WTC11 (cell line): ENCODE measurements at regions not wholly inside any gene's neighbourhood (a gene's known extent, or its start where the extent isn't known, plus 50 kb on each side); places are given as distances from the start of the nearest gene placed in this dataset.

Experiments
- ATAC-seq: fragments of 200-7000 bp; cut with Tn5 transposase; 2 replicates; pipeline ENCODE4 v1.10.0; 2021; ENCODE audit warnings: mild to moderate bottlenecking, moderate library complexity
- CTCF ChIA-PET: fragments of 300-600 bp; sonication (Branson Sonifier 250); formaldehyde crosslinking; loops from one replicate; lab custom pipeline; 2021; ENCODE audit warnings: antibody characterized with exemption; lab: Charles Lee
- POLR2A ChIA-PET: fragments of 350-600 bp; sonication (Branson Sonifier 250); formaldehyde crosslinking; loops from one replicate; lab custom pipeline; 2021; ENCODE audit warnings: antibody characterized with exemption; lab: Charles Lee
- DNase-seq: peaks from one replicate; pipeline ENCODE4 v3.0.0; 2021; ENCODE audit warnings: low spot score
- H3K27ac Mint-ChIP-seq: 2 replicates; pipeline ENCODE4 v1.8.0; 2021; ENCODE audit warnings: mixed read lengths
- H3K27me3 Mint-ChIP-seq: 2 replicates; pipeline ENCODE4 v1.8.0; 2021; ENCODE audit warnings: low read depth, mild to moderate bottlenecking, moderate library complexity, mixed read lengths
- H3K36me3 Mint-ChIP-seq: 2 replicates; pipeline ENCODE4 v1.8.0; 2021; ENCODE audit warnings: mixed read lengths
- H3K4me1 Mint-ChIP-seq: 2 replicates; pipeline ENCODE4 v1.8.0; 2022; ENCODE audit warnings: mixed read lengths
- H3K4me3 Mint-ChIP-seq: 2 replicates; pipeline ENCODE4 v1.8.0; 2021; ENCODE audit warnings: mild to moderate bottlenecking, moderate library complexity, mixed read lengths
- H3K9me3 Mint-ChIP-seq: 2 replicates; pipeline ENCODE4 v1.8.0; 2021; ENCODE audit warnings: mixed read lengths
- AFF4 ChIP-seq: sonication (generic); formaldehyde crosslinking; IDR thresholded peaks from 2 replicates; pipeline ENCODE4 v1.8.1; 2023; ENCODE audit warnings: mild to moderate bottlenecking, missing genetic modification reagents, borderline replicate concordance
- CBFB ChIP-seq: sonication (generic); formaldehyde crosslinking; IDR thresholded peaks from 2 replicates; pipeline ENCODE4 v1.8.1; 2022; ENCODE audit warnings: mild to moderate bottlenecking, low read depth, missing genetic modification reagents
- CREB1 ChIP-seq: sonication (generic); formaldehyde crosslinking; IDR thresholded peaks from 2 replicates; pipeline ENCODE4 v1.8.0; 2023; ENCODE audit warnings: mild to moderate bottlenecking, missing genetic modification reagents
- CTCF ChIP-seq: fragments of 200-600 bp; IDR thresholded peaks from 2 replicates; pipeline ENCODE4 v1.8.0; 2022; ENCODE audit warnings: antibody characterized with exemption
- GTF2I ChIP-seq: fragments of 250-450 bp; sonication (Bioruptor Pico); conservative IDR thresholded peaks from 2 replicates; pipeline ENCODE4 v1.4.0; 2021; ENCODE audit warnings: mild to moderate bottlenecking
- NFATC4 ChIP-seq: fragments of 250-450 bp; sonication (Bioruptor Pico); IDR thresholded peaks from 2 replicates; pipeline ENCODE4 v1.9.0; 2021; ENCODE audit warnings: mild to moderate bottlenecking
- RELA ChIP-seq: sonication (generic); formaldehyde crosslinking; IDR thresholded peaks from 2 replicates; pipeline ENCODE4 v1.8.1; 2022; ENCODE audit warnings: missing genetic modification reagents, mild to moderate bottlenecking, borderline replicate concordance
- TP53 ChIP-seq: sonication (generic); formaldehyde crosslinking; IDR thresholded peaks from 2 replicates; pipeline ENCODE4 v1.8.1; 2023; ENCODE audit warnings: mild to moderate bottlenecking, missing genetic modification reagents
- USF1 ChIP-seq: sonication (generic); formaldehyde crosslinking; IDR thresholded peaks from 2 replicates; pipeline ENCODE4 v1.8.0; 2022; ENCODE audit warnings: mild to moderate bottlenecking, missing genetic modification reagents
- USF2 ChIP-seq: sonication (generic); formaldehyde crosslinking; IDR thresholded peaks from 2 replicates; pipeline ENCODE4 v1.8.1; 2023; ENCODE audit warnings: mild to moderate bottlenecking, missing genetic modification reagents, moderate library complexity
- ZNF219 ChIP-seq: sonication (generic); formaldehyde crosslinking; IDR thresholded peaks from 2 replicates; pipeline ENCODE4 v1.8.0; 2023; ENCODE audit warnings: missing genetic modification reagents, mild to moderate bottlenecking, borderline replicate concordance
- ZNF263 ChIP-seq: sonication (generic); formaldehyde crosslinking; IDR thresholded peaks from 2 replicates; pipeline ENCODE4 v1.8.1; 2022; ENCODE audit warnings: low read depth, mild to moderate bottlenecking, moderate library complexity, missing genetic modification reagents
- ZNF416 ChIP-seq: fragments of 250-450 bp; sonication (Bioruptor Pico); IDR thresholded peaks from 2 replicates; pipeline ENCODE4 v1.9.0; 2021; ENCODE audit warnings: mild to moderate bottlenecking, inconsistent platforms
- TF ChIP-seq, protein P1 (sequence below): sonication (generic); formaldehyde crosslinking; IDR thresholded peaks from 2 replicates; pipeline ENCODE4 v1.8.1; 2023; ENCODE audit warnings: mild to moderate bottlenecking, missing genetic modification reagents
- TF ChIP-seq, protein P2 (sequence below): sonication (generic); formaldehyde crosslinking; IDR thresholded peaks from 2 replicates; pipeline ENCODE4 v1.8.0; 2022; ENCODE audit warnings: mild to moderate bottlenecking, missing genetic modification reagents
- TF ChIP-seq, protein P3 (sequence below): sonication (generic); formaldehyde crosslinking; IDR thresholded peaks from 2 replicates; pipeline ENCODE4 v1.8.1; 2023; ENCODE audit warnings: mild to moderate bottlenecking, missing genetic modification reagents, moderate library complexity
- TF ChIP-seq, protein P4 (sequence below): sonication (generic); formaldehyde crosslinking; IDR thresholded peaks from 2 replicates; pipeline ENCODE4 v1.8.0; 2022; ENCODE audit warnings: missing genetic modification reagents
- TF ChIP-seq, protein P5 (sequence below): sonication (generic); formaldehyde crosslinking; IDR thresholded peaks from 2 replicates; pipeline ENCODE4 v1.8.0; 2023; ENCODE audit warnings: missing genetic modification reagents

GRCh38 chr2:104028061-104028460, 825.9 kb upstream of the POU3F3 start (continued):
- TF ChIP-seq ZNF416 (CRISPR knock-in tag) (no peak), GTF2I (no peak), ZNF263 (CRISPR knock-in tag) (no peak), USF2 (CRISPR knock-in tag) (no peak), TP53 (CRISPR knock-in tag) (no peak), USF1 (CRISPR knock-in tag) (no peak), NFATC4 (CRISPR knock-in tag) (no peak), CBFB (CRISPR knock-in tag) (no peak)
- TF ChIP-seq, protein P1, sequence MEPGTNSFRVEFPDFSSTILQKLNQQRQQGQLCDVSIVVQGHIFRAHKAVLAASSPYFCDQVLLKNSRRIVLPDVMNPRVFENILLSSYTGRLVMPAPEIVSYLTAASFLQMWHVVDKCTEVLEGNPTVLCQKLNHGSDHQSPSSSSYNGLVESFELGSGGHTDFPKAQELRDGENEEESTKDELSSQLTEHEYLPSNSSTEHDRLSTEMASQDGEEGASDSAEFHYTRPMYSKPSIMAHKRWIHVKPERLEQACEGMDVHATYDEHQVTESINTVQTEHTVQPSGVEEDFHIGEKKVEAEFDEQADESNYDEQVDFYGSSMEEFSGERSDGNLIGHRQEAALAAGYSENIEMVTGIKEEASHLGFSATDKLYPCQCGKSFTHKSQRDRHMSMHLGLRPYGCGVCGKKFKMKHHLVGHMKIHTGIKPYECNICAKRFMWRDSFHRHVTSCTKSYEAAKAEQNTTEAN (CRISPR knock-in tag), result no peak
- TF ChIP-seq, protein P2, sequence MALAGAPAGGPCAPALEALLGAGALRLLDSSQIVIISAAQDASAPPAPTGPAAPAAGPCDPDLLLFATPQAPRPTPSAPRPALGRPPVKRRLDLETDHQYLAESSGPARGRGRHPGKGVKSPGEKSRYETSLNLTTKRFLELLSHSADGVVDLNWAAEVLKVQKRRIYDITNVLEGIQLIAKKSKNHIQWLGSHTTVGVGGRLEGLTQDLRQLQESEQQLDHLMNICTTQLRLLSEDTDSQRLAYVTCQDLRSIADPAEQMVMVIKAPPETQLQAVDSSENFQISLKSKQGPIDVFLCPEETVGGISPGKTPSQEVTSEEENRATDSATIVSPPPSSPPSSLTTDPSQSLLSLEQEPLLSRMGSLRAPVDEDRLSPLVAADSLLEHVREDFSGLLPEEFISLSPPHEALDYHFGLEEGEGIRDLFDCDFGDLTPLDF (CRISPR knock-in tag), result no peak
- TF ChIP-seq, protein P3, sequence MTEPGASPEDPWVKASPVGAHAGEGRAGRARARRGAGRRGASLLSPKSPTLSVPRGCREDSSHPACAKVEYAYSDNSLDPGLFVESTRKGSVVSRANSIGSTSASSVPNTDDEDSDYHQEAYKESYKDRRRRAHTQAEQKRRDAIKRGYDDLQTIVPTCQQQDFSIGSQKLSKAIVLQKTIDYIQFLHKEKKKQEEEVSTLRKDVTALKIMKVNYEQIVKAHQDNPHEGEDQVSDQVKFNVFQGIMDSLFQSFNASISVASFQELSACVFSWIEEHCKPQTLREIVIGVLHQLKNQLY (CRISPR knock-in tag), result no peak
- TF ChIP-seq, protein P4, sequence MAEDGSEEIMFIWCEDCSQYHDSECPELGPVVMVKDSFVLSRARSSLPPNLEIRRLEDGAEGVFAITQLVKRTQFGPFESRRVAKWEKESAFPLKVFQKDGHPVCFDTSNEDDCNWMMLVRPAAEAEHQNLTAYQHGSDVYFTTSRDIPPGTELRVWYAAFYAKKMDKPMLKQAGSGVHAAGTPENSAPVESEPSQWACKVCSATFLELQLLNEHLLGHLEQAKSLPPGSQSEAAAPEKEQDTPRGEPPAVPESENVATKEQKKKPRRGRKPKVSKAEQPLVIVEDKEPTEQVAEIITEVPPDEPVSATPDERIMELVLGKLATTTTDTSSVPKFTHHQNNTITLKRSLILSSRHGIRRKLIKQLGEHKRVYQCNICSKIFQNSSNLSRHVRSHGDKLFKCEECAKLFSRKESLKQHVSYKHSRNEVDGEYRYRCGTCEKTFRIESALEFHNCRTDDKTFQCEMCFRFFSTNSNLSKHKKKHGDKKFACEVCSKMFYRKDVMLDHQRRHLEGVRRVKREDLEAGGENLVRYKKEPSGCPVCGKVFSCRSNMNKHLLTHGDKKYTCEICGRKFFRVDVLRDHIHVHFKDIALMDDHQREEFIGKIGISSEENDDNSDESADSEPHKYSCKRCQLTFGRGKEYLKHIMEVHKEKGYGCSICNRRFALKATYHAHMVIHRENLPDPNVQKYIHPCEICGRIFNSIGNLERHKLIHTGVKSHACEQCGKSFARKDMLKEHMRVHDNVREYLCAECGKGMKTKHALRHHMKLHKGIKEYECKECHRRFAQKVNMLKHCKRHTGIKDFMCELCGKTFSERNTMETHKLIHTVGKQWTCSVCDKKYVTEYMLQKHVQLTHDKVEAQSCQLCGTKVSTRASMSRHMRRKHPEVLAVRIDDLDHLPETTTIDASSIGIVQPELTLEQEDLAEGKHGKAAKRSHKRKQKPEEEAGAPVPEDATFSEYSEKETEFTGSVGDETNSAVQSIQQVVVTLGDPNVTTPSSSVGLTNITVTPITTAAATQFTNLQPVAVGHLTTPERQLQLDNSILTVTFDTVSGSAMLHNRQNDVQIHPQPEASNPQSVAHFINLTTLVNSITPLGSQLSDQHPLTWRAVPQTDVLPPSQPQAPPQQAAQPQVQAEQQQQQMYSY (CRISPR knock-in tag), result no peak

DNA sequence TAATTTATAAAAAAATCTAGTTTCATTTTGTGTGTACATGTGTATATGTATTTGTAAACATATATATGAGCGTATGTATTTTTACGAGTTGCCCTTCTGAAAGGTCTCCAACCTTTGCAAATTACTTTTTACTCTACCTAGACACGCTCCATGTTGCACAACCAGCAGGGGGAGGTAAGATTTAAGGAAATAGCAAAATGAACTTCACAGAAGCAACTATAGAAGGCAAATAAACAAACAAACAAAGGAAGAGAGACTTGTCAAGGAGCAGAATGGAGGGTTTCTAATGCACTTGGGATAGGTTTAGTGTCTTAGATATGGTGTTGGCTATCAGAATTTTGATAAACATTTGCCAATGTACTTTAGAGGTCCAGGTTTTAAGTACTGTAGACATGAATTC, 820.5 kb upstream of the POU3F3 start:
- CTCF ChIA-PET, result interaction anchor here (1.0 kb wide), 1 partner anchor 488 kb away, joined by 4 read pairs; no protein-coding TSS in a partner anchor
- no peaks in the 10 kb centered on the region for H3K27me3 Mint-ChIP-seq
- H3K4me3 Mint-ChIP-seq, result no peak overlapping the region
- peak; percentile 51; the same call in 1 of the 2 replicates for ATAC-seq
- POLR2A ChIA-PET, result no interaction called here
- H3K27ac Mint-ChIP-seq, result no peak overlapping the region
- no peaks in the 10 kb centered on the region for H3K36me3 Mint-ChIP-seq
- 0 out of 2 replicates have a peak, but pooled peaks cover 3% of the 10 kb centered on the region for H3K4me1 Mint-ChIP-seq
- TF ChIP-seq, protein P5, sequence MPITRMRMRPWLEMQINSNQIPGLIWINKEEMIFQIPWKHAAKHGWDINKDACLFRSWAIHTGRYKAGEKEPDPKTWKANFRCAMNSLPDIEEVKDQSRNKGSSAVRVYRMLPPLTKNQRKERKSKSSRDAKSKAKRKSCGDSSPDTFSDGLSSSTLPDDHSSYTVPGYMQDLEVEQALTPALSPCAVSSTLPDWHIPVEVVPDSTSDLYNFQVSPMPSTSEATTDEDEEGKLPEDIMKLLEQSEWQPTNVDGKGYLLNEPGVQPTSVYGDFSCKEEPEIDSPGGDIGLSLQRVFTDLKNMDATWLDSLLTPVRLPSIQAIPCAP, result no peak
- no peak for TF ChIP-seq USF2 (CRISPR knock-in tag)
- TF ChIP-seq USF1 (CRISPR knock-in tag), result no peak
- no peak for TF ChIP-seq AFF4 (CRISPR knock-in tag)
- TF ChIP-seq CTCF, result peak; percentile 55
- TF ChIP-seq RELA (CRISPR knock-in tag), result no peak
- no peak for TF ChIP-seq ZNF219 (CRISPR knock-in tag)
- no peak for TF ChIP-seq CREB1 (CRISPR knock-in tag)
- TF ChIP-seq, all 79 proteins: peak for 1
- DNase-seq, result no peak
- H3K9me3 Mint-ChIP-seq, result no peaks in the 10 kb centered on the region
